GM11168 (cell line): ENCODE measurements at regions not wholly inside any gene's neighbourhood (a gene's known extent, or its start where the extent isn't known, plus 50 kb on each side); places are given as distances from the start of the nearest gene placed in this dataset.

Source experiments
- in situ Hi-C: fragments of 300-500 bp; cut with MboI; formaldehyde crosslinking; loops from one replicate; pipeline ENCODE4 v1.12.0; 2022; ENCODE audit warnings: low sequenced_read_pairs; ENCODE audit not compliant: unreplicated experiment

GRCh38 chrX:43604753-43605152, 51.3 kb upstream of the MAOA start:
- in situ Hi-C loops: no loop called here

GRCh38 chrX:43605351-43605750, 50.7 kb upstream of the MAOA start:
- in situ Hi-C loops: no loop called here
